HG03575 (cell line): ENCODE measurements at regions not wholly inside any gene's neighbourhood (a gene's known extent, or its start where the extent isn't known, plus 50 kb on each side); places are given as distances from the start of the nearest gene placed in this dataset.
"Not testable (repeated sequence)": the region's sequence is repeated elsewhere in the genome, so short reads cannot be mapped to it uniquely, and the experiment has no call there.

ENCODE experiments used
- ATAC-seq: cut with Tn5 transposase; IDR thresholded peaks from one replicate; pipeline ENCODE4 v1.9.1; 2021; ENCODE audit not compliant: unreplicated experiment, insufficient number of reproducible peaks, low FRiP score; ENCODE audit errors: extremely low read depth

GRCh38 chr7:19272329-19272728, 127.1 kb upstream of the FERD3L start:
- not testable (repeated sequence) for ATAC-seq

DNA sequence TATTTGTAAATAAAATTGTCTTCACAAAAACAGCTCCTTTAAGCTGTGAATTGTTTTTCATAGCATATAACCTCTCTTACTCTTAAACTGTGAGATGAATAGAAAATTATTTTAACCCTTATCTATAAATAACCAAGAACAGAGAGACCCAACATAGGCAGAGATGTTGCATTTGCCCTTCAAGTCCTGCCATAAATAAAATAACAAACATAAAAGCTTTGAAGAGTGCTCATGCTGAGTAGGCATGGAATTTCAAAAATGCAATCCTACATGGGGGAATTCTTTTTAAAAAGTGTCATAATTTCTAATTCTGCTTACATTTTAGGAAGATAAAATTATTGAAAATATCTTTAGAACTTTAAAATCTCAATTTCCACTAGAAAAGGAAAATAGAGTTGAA, 124.1 kb upstream of the FERD3L start:
- ATAC-seq, result no peak

DNA sequence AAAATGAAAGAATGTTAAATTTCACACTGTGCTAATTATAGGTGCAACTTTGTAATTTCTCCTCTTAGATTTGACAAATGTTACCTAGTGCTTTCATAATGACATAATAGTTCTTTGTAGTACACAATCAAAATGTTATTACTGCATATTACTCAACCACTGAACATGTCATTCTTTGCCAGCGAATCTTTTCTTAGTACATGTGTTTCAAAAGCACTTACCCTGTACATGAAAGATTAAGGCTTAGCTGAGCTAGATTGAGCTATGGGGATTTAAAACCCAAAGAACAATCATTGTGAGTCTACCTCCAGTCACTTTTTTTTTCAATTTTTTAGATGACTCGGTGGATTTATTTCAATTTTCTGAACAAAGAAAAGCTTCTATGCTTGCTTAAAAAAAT, 123.5 kb upstream of the FERD3L start:
- no peak for ATAC-seq

DNA sequence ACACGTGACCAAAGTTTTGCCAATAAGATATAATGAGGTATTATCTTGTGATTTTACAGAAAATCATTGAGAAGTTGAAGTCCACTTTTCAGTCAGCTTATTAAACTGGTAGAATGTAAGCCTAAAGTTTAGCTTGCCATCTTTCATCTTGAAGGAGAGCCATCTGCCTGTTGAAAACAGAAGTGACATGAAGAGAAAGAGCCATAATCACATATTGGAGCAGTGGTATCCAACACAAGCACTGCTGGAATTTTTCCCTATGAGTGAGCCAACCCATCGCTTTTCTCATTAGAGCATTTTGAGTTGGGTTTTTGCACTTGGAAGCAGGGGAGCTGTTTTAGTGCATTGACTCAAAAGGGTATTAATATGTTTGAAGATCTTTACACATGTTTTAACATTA, 117.6 kb upstream of the FERD3L start:
- no peak for ATAC-seq

- no peak for ATAC-seq
Measured at GRCh38 chr7:19249281-19249680, 104.1 kb upstream of the FERD3L start.

GRCh38 chr7:19248681-19249080, 103.5 kb upstream of the FERD3L start:
- no peak for ATAC-seq

- no peak for ATAC-seq
Measured at GRCh38 chr7:19248115-19248514, 102.9 kb upstream of the FERD3L start.

- ATAC-seq, result no peak
Measured at GRCh38 chr7:19247017-19247416, 101.8 kb upstream of the FERD3L start.

GRCh38 chr7:19242246-19242645, 97.0 kb upstream of the FERD3L start:
- no peak for ATAC-seq

DNA sequence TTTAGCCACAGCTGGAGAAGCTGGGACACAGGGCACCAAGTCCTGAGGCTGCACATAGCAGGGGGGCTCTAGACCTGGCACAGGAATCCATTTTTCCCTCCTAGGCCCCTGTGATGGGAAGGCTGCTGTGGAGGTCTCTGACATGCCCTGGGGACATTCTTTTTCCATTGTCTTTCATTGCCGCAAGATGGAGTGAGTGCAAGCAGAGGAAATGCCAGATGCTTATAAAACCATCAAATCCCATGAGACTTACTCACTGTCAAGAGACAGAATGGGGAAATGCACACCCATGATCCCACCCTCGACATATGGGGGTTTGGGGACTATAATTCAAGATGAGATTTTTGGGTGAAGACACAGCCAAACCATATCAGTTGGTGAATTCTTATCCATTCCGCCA, 94.7 kb upstream of the FERD3L start:
- ATAC-seq, result no peak

- no peak for ATAC-seq
Measured at GRCh38 chr7:19235680-19236079, 90.5 kb upstream of the FERD3L start.

DNA sequence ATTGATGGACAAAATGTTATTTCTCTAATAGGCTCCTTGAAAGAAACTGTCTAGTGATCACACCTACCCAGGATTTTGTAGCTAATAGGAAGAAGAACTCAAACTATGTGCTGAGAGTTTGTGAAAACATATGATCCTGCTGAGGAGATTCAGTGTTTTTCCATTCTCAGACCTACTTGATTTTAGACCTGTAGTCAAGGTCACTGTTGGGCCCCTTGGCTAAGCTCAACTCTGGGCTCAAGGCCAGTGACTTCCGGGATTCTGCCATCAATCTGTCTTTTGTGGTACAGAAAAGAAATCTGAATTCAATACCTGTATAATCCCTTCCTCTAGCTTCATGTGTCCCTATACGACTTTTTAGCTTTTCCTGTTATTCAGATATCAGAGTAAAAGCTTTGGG, 79.7 kb upstream of the FERD3L start:
- no peak for ATAC-seq

GRCh38 chr7:19215412-19215811, 70.2 kb upstream of the FERD3L start:
- ATAC-seq, result no peak

DNA sequence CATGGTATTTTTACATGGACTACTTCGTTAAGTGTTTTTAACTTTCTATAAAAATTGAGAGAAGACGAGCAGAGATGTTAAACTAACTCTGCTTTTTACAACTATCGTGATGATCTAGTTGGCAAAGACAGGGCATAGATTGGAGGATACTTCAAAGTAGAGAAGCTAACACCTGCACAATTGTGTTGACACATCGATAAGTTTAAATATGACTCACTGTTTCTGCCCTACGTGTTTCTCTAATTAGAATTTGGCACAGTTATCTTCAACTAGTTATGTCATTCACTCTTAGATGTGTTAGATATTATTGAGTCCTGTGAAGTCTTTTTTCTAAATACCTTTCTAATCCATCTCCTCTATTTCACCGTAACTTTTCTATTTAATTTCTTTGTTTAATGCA, 68.5 kb upstream of the FERD3L start:
- ATAC-seq, result no peak

DNA sequence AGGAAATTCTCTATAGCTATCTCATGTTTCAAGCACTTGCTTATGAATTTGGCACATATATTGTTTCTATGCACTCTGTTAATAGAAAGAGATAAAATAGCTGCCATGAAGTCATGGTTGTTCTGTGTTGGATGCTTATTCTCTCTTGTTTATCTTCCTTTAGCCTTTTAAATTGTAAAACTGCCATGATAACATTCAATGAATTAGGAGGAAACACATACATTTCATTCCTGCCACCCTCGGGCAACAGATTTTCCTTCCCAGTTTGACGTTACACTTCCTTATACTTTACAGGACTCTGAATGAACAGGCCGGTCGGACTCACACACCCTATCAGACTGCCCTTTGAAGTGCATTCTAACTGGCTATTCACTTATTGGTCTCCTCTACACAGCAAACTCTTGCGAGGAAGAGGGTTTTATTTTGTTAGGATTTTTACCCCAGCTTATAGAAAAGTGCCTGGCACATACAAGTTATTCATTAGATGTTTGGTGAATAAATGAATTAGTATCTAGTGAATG, 65.7 kb upstream of the FERD3L start:
- ATAC-seq, result no peak

- ATAC-seq, result no peak
Measured at GRCh38 chr7:19209166-19209696, 64.0 kb upstream of the FERD3L start.

DNA sequence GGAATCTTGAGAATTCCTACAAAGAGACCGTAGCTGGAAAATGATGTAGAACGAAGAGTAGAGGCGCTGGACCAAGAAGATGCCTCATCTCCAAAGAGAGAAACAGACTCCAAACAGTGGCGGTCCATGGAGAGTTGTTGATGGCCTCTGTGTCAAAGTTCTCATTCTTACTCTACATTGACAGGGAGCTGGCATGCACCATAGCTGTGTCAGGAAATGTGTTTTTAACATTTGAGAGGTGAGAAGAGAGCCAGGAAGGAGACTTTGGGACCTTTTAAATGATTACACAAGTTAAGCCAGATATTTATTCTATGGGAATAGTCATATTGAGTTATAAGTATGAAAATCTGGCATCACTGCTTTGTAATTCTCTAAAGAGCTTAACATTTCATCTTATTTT, 61.5 kb upstream of the FERD3L start:
- no peak for ATAC-seq

DNA sequence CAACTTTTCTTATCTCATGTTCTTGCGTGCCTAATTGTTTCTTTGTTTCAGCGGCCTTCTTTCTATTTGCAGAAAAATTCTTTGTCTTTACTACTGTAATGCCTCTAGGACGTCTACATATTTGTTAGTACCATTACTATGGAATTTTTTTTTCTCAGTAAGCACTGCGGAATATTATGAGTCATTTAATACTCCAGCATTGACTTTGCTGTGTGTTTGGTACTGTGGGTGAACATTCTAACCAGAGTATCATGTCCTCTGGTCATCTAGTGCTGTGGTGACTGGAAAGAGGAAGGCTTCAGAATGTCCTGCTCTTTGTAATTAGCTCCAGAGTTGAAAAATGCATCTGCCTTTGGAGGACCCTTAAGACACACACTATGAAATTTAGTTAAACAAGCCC, 58.5 kb upstream of the FERD3L start:
- ATAC-seq, result no peak

GRCh38 chr7:19202599-19202998, 57.4 kb upstream of the FERD3L start:
- no peak for ATAC-seq
